GM23338 (cell line): ENCODE measurements at regions not wholly inside any gene's neighbourhood (a gene's known extent, or its start where the extent isn't known, plus 50 kb on each side); places are given as distances from the start of the nearest gene placed in this dataset.

Experiments
- EZH2 ChIP-seq: fragments of 200-600 bp; sonication (generic); IDR thresholded peaks from one replicate; pipeline ENCODE4 v1.8.0; 2017; ENCODE audit warnings: antibody characterized with exemption, mild to moderate bottlenecking, low read depth; ENCODE audit not compliant: unreplicated experiment
- EZH2phosphoT487 ChIP-seq: fragments of 200-600 bp; sonication (generic); IDR thresholded peaks from one replicate; pipeline ENCODE4 v1.8.1; 2018; ENCODE audit warnings: antibody characterized with exemption; ENCODE audit not compliant: unreplicated experiment
- POLR2AphosphoS5 ChIP-seq: IDR thresholded peaks from 2 replicates; pipeline ENCODE4 v1.6.1; 2016; ENCODE audit warnings: antibody characterized with exemption, low read depth
- REST ChIP-seq: IDR thresholded peaks from one replicate; pipeline ENCODE4 v1.6.1; 2018; ENCODE audit warnings: antibody characterized with exemption; ENCODE audit not compliant: unreplicated experiment
- STAT1 ChIP-seq: IDR thresholded peaks from one replicate; pipeline ENCODE4 v1.6.1; 2016; ENCODE audit warnings: antibody characterized with exemption; ENCODE audit not compliant: unreplicated experiment
- ZNF462 ChIP-seq: fragments of 250-450 bp; sonication (Bioruptor Pico); IDR thresholded peaks from 2 replicates; pipeline ENCODE4 v1.5.0; 2020; ENCODE audit warnings: mild to moderate bottlenecking, moderate library complexity

- TF ChIP-seq REST = no peak
- TF ChIP-seq POLR2AphosphoS5 = no peak
- no peak for TF ChIP-seq STAT1
- TF ChIP-seq EZH2 = no peak
- no peak for TF ChIP-seq ZNF462
- TF ChIP-seq EZH2phosphoT487 = no peak
These were observed 169.1 kb downstream of the IBTK start (continued) for GRCh38 chr6:82078286-82078908.
